ENCODE measurements at regions not wholly inside any gene's neighbourhood (a gene's known extent, or its start where the extent isn't known, plus 50 kb on each side); places are given as distances from the start of the nearest gene placed in this dataset.
"Not testable (repeated sequence)": the region's sequence is repeated elsewhere in the genome, so short reads cannot be mapped to it uniquely, and the experiment has no call there.

DNA sequence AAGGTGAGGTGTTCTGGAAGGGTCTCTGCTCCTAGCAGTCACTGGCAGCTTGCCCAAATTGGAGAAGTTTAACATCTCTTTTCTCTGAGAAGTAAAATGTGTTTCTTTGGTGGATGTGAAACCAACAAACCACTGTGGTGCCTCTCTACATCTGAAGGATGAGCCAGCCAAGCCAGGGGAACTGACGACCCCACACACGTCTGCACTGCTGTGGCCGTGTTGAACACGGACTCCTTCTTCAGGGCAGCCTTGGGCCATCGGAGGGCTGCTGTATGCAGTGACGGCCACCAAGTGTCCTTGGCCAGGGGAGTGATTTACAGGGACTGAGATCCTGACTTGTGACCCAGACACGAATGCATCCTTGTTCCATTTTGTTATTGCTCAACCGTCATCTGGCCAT is 207.8 kb downstream of the ACKR3 start:
- DNase-seq, result no peak

DNA sequence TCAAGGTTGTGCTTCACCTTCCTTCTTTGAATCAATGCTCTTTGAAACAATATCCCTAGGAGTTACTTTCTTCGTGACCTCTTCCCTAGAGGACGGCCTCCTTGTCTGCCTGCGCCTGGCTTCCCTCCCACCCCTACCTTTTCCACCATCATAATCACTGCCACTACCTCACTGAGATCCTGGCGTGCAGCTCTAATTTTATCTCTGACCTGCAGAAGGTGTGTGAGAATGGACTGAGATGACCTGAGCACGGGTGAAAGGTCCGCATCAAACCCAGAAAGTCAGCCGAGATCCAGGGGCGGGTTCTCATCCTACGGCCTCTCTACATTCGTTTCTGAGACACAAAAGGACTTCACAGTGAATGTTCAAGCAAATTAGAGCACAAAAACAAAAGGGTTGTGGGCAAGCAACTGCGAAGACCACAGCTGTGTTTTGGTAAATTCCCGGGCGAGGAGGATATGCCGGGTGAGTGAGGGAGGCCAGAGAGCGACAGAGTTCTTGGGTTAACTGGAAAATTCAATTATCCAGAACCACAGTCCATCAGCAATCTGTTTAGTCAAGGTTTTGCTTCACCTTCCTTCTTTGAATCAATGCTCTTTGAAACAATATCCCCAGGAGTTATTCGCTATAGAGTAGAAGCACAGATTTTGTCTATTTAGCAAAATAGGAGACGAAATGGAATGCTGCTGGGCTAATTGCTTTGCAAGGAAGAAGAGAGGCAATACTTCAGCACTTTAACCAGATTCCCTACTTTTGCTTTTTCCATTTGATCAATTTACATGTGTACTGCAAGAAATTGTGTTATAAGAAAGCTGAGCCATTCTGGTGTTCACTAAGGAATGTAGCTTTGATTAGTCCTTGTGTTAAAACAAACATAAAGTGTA is 212.6 kb downstream of the ACKR3 start:
- no peak for DNase-seq

DNA sequence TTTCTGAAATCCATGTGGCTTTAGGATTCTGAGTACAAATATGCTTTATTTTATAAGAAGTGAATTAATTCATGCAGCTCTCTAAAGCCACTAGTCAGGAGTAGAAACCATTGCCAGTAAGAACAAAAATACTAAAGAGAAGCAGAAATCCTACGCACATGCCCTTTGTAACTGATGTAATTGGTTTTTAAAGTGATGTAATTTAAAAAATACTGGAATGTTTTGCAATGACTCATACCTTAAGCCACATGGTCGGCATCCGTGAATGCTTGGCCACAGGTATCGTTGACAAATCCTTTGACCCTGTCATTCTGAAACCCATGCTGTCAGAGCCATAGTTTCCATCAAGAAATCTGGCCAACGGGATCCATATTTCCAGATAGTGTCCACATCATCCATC is 213.3 kb downstream of the ACKR3 start:
- no peak for DNase-seq

DNA sequence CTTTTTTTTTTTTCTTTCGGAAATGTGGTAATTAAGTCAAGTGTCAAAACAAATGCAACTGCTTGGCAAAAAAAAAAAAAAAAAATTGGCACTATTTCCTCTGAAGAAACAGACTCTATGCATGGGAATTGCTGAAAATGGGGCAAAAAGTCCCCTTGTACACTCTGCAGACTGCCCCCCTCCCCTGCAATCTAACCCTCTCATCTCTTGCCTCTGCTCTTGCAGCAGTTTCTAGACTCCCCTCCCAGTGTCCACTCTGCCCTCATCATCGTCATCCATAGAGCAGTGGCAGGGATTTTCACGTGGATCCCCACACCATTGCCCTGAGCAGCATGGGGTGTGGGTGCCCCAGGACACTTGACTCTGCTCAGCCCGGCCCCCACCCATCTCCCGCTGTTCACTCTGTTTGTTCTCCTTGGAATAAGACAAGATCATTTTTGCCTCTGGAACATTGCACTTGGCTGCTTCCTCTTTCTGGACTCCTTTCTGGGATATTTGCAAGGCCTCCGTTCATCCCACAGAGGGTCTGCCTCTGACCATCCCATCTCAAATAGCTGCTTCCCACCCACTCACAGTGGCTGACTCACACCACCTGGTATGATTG is 213.9 kb downstream of the ACKR3 start:
- DNase-seq, result no peak

DNA sequence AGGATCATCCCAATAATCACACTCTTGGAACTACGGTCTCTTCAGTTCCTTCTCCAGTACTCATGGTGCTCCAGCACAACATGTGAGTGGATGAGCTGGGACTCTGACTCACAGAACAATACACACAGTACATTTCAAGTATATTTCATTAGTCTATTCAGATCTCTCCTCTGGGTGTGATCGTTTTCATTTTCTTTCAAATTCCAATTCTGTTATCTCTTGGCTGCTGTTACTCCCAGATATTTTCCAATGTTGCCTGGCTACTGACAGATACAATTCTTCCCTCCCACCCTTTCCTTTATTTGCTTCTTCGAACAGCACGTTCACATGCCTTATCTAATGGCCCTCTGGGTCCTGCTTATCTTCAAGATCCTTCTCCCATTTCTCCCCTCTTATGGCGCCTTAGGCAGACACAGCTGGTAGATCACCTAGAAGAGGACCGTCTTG is 216.0 kb downstream of the ACKR3 start:
- DNase-seq, result no peak

DNA sequence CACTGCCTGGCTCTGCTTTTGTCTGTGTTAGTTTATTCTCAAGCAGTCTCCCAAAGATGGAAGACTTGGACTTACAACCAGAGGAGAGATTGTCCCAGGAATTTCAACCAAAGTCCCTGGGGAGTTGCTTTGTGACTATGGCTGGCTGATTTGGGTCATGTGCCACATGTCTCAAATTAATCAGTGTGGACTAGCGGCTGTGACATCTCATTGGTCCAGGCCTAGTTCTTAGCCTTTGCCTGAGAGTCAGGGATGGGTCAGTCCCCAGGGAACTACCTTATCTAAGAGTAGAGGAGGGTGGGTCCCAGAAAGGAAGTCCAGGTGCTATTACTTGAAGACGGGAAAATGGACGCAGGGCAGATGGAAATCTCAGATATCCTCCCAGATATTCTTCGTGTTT is 217.1 kb downstream of the ACKR3 start:
- DNase-seq, result no peak

DNA sequence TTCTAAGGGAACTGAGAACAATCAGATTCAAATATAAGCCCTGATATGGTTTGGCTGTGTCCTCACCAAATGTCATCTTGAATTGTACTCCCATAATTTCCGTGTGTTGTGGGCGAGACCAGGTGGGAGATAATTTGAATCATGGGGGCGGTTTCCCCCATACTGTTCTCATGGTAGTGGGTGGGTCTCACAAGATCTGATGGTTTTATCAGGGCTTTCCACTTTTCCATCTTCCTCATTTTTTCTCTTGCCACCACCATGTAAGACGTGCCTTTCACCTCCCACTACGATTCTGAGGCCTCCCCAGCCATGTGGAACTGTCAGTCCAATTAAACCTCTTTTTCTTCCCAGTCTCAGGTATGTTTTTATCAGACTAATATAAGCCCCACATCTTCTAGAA is 217.8 kb downstream of the ACKR3 start:
- DNase-seq, result not testable (repeated sequence)

DNA sequence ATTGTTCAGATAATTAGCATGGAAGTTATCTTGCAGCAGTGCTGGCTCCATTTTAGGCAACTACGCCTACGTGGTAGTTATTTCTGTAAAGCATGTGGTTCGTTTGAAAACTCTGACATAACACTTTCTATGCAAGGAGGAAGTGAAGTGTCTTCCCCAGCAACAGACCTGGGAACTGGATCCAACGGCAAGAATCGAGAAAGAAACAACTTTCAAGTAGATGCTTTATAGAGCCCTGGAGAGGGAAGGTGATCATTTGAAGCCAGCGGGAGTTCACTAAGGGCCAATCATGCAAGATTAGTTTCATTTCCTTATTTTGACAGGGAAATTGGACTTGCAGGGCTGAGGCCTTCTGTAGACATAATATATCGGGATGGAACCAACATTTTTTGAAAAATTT is 218.3 kb downstream of the ACKR3 start:
- no peak for DNase-seq

DNA sequence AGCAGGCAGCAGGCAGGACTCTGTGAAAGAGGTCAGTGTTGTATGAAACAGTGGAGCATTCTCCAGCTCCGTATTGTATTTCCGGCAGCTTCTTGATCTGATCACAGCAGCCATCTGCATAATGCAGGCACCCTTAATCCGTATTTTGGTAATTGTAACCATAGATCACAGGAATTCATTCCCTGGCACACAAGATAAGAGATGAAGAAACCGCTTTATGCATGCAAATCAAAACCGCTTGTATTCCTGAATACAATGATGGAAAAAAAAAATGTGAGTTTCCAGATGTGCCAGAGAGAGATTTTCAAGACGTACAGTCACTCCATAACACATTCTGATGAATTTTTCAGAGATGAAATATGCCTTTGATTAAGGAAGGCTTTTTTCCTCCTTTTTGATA is 221.3 kb downstream of the ACKR3 start:
- DNase-seq, result no peak

DNA sequence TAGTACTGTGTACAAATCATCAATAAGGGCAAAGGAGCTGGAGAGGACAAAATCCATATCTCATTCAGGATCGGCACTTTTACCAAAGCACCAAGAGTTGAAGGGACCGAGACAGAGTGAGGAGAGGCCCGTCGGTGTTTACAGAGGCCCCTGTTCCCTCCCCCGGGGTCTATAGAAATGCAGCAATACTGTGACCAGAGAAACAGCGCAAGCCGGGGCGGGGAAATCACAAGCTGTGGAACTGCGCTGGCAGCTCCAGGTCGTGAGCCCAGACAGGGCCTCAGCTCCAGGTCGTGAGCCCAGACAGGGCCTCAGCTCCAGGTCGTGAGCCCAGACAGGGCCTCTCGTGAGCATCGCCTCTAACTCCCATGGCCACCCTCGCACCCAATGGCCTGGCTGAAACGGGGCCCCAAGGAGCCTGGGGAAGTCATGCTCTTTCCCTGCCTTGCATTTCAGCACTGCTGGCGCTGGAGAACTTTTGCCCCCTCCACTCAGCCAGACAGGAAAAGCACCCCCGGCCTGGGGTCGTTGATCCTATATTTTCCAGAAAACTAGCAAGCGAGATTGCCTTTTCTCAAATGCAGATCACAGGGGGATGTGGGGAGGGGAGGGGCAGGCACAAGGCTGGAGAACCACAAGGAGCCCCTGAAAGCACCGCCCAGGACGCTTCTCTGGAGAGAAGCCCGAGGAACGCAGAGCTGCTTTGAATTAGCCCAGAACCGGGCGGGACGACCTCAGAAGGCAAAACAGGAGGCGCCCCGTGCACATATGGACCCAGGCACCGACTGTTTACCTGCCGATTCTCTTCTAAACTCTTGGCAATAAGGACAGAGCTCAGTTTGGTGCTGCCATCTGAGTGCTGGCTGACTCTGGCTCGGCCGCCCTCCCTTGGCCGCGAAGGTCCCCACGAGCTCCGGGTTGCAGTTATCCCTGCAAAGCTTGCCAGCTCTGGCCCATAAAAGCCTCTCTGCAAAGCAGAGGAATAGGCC is 223.7 kb downstream of the ACKR3 start:
- no peak for DNase-seq

DNA sequence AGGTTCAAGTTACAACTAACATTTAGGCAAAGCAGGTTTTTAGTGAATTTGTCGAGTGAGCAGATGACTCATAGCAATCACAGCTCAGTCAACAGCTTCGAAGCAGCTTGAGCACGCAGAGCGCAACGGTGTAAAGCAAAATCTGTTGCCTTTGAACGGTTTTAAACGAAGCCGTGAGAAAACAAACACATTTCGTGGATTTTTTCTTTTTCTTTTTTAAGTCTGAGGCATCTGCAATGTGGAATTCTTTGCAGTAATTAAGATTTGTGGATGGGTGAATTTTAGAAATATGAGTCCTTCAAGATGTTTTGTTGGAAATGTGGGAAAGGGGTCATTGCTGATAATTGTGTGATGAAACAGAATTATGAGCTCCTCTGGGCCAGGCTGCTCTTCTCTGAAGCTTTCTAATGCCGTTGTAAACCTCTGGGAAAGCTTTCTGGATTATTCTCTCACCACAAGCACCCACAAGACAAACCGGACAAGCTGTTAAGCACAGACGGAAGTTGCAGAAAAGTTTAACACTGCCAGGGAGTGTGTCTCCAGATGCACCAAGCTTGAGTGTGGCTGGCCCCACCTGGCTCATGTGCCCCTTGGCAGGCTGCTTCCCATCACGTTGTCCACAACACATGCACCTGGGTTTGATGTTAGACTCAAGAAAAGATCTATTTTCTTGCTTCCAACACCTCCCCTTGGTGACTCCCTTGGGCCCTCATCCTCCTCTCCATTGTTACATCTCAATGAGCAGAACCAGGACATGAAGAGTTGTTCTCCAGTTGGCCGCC is 224.7 kb downstream of the ACKR3 start:
- no peak for DNase-seq

DNA sequence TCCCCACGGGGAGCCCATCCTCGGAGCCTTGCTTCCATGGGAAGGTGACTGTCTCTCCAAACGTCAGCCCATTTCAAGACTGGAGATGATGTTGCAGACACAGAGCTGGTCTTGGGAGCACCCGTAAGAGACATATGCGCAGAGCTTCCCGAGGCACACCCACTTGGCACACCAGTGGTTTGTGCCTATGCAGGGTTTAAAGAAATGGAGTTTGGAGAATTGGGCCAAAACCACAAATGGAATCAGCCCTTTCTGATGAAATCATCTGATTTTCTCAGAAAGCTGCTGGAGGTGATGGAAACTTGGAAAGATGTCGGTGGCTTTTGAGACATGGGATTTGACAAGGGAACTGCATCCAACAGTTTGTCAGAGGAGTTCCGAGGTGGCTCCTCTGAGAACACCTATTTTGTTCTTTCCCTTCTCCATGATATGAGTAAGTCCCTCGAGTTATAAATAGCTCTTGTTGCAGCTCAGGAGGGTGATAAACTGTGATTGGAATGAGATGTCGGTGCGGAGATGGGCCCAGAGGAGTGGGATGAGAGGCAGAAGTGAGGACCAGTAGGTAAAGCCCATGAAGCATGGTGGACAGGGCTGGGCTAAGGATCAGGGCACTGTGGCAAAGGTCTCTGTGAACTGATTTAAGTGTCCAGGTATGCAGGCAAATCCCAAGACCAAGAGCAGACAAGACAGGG is 225.7 kb downstream of the ACKR3 start:
- no peak for DNase-seq

DNA sequence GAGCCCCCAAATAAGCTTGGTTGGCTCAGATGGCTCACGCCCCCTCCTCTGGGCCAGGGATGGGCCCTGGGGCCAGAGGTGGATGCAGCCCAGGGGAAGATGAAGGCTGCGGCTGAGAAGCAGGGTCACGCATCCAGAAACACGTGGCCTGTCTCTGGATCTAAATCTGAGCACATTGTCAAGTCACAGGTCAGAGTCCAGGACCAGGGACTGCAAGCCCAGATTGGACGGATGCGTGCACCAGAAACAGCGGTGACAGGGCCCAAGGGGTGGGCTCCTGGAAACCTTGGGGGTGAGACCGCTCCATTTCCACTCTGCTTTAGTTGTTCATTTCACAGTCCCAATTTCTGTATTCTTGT is 226.2 kb downstream of the ACKR3 start:
- no peak for DNase-seq

DNA sequence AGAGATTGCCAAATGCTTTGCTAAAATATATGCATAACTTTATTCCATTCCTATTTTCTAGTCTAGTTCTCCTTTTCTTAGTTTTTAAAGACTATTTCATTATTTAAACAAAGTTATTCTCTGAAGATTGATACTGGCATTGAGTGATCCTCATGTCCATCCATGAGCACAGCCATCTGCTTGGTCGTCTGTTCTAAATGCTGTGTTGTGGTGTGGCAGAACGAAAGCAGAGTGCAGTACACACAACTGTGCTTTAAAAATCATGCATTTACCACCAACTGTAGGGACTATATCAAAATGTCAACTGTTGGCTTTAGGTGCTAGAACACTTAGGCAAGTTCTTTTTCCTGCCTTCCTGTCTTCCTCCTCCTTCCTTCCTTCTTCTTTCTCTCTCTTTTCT is 226.6 kb downstream of the ACKR3 start:
- no peak for DNase-seq

DNA sequence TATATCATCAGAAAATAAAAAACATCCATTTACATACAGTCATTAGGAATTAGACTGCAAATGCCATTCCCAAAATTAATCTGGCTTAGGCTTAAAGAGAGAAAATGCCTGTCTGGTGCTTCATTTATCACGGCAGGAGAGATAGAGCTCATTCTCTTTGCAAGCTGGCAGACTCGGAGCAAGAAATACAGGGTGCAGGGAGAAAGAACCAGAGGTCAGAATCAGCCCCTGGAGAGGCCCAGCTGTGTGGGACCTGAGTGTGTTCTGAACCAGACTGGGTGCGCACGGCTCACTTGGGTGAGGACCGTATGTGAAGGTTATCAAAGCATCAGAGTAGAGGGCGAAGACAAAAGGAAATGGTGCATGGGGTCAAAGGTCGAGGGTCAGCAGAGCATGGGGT is 227.8 kb downstream of the ACKR3 start:
- DNase-seq, result no peak

DNA sequence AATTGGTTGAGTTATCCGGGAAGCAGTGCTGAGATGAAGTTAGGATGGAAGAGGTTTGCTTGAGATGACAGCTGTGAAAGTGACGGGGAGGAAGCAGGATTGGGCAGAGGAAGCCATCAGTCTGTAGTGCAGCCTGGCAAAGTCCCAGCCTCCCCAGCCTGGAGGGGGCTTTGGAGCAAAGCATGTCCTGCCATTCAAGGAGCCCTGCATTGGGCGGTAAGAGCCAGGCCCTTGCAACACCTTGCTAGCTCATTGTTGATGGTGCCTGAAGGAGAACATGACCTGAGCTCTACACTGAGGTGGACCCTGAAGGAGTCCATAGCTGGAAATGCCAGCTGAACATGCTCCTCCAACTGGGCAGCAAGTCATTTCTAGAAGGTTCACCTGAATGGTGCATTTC is 228.9 kb downstream of the ACKR3 start:
- no peak for DNase-seq

DNA sequence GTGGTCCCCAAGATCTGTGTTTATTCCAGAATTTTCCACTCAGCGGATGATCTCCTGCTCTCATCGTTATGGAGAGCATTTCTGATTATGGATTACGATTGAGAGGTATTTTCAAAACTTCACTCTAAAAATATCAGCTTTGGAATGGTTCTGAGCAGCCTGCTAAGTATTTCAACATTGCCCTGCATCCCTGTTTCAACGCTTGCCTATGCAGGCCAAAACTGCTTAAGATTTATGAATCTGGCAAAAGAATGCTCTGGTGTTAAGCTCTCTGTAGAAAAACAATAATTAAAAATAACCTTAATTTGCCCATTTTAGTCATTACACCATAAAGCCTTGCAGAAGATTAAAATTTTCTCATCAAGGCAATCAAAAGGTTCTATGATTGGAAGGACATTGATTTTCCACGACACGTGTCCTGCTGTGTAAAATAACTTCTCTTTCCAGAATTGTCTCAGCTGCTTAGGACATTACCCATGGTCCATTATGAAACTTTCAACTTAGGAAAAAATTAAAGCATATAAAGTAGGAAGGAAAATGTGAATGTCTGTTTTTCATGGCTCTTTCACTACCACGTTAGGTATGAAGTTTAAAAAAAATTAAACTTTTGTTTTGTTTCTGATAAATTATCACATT is 229.9 kb downstream of the ACKR3 start:
- no peak for DNase-seq

DNA sequence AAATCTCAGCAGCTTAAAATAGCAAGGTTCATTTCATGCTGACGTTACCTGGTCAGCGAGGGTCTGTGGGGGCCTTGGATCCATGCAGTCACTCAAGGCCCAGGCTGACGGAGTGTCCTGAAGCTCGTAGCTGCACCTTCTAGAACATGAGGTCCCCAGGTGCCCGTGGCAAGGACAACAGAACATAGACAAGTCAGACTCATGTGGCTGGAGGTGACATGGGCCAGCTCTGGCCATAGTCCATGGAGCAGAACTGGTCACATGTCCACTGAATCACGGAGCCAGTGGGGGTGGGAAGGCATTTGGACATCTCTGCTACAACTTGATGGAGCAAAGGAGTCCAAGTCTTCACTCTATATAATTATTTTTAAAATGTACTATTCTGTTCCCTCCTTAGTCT is 233.2 kb downstream of the ACKR3 start:
- no peak for DNase-seq

DNA sequence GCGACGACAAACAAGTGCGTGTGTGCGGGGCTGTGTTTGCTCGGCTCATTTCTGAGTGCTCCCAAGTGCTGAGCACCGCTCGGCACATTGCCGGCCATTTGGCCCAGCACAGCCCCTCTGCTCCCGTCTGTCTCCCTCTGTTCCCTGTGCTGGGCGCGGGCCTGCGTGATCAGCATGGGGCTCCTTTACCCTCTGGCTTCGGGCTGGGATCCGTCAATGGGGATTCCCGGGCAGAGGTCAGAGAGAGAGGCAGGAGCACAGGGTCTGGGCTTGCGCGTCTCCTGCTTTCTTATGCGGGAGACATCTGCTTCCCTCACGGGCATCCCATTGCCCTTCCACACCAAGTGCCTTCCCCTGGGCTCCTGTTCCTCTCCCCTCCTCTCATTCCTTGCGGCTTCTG is 234.0 kb downstream of the ACKR3 start:
- DNase-seq, result no peak

DNA sequence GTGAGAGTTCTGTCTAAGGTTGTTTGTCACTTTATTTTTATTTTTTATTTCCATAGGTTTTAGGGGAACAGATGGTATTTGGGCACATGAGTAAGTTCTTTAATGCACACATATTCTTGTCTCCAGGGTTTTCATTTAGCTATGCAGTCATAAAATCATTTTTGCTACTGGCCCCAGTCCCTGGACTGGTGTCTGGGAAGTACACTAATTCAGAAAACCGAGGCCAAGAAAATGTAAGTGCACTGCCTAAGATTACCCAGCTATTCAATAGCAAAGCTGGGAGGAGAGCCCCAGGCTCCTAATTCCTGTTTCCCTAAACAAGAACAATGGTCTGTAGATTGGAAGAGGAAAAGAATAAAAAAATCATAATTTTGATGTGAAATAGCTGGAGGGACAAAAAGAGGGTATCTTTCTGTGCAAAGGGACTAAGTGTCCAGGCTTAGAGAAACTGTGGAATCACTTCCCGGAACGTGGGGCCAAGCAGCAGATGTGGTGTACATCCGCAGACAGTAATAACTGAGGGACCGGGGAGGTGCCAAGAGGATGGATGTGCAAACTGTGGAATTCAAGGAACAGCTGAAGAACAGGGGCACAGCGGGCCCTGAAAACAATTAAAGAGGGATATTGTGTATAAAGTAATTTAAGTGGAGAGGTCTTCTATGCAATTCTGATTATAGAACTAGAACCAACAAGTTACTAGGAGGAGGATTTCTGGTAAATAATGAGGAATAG is 236.3 kb downstream of the ACKR3 start:
- no peak for DNase-seq

DNA sequence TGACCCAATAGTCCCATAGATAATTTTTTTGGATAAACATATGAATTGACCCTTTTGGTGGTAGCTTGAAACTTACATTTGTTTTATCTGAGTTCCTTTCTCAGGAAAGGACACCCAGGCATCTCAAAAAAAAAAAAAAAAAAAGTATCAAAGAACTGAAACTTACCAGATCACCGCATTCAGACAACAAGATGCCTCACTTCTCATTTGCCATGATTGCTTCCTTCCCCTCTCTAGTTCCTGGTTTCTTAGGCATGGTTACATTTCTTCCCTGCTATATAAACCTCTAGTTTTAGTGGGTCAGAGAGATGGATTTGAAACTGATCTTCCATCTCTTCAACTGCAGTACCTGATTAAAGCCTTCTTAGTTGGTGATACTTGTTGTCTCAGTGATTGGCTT is 240.1 kb downstream of the ACKR3 start:
- DNase-seq, result no peak
